ENCODE measurements at regions not wholly inside any gene's neighbourhood (a gene's known extent, or its start where the extent isn't known, plus 50 kb on each side); places are given as distances from the start of the nearest gene placed in this dataset.

DNA sequence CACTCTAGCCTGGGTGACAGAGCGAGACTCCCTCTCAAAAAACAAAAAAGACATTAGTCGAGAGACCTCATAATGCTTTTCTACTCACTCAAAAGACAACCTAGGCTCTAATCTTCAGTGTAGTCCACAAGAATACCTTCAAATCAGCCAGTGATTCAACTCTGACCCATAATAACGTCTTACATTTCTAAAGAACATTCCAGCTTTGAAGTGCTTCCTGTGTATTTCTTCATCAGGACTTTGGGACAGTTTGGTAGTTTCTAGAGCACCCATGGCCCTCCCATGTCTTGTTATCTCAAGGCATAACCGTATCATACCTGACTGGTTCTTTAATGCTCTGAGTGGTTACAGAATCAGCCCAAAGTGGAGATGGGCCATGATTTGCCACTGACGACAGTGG is 221.3 kb downstream of the SKIDA1 start:
- H3F3A ChIP-seq (ENCODE audit: insufficient read depth, low read length, poor library complexity, severe bottlenecking): no peaks in the 10 kb centered on the region
- no peak overlapping the region for H2AFZ ChIP-seq (ENCODE audit: low read depth, low read length)
- H3K27ac ChIP-seq (ENCODE audit: low read length): no peak overlapping the region
- TF ChIP-seq, protein P1, sequence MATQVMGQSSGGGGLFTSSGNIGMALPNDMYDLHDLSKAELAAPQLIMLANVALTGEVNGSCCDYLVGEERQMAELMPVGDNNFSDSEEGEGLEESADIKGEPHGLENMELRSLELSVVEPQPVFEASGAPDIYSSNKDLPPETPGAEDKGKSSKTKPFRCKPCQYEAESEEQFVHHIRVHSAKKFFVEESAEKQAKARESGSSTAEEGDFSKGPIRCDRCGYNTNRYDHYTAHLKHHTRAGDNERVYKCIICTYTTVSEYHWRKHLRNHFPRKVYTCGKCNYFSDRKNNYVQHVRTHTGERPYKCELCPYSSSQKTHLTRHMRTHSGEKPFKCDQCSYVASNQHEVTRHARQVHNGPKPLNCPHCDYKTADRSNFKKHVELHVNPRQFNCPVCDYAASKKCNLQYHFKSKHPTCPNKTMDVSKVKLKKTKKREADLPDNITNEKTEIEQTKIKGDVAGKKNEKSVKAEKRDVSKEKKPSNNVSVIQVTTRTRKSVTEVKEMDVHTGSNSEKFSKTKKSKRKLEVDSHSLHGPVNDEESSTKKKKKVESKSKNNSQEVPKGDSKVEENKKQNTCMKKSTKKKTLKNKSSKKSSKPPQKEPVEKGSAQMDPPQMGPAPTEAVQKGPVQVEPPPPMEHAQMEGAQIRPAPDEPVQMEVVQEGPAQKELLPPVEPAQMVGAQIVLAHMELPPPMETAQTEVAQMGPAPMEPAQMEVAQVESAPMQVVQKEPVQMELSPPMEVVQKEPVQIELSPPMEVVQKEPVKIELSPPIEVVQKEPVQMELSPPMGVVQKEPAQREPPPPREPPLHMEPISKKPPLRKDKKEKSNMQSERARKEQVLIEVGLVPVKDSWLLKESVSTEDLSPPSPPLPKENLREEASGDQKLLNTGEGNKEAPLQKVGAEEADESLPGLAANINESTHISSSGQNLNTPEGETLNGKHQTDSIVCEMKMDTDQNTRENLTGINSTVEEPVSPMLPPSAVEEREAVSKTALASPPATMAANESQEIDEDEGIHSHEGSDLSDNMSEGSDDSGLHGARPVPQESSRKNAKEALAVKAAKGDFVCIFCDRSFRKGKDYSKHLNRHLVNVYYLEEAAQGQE (IDR thresholded peaks at IDR 0.05; ENCODE audit: borderline replicate concordance): no peak
- TF ChIP-seq RAD21 (conservative IDR thresholded peaks at IDR 0.05) (no peak), EZH2 (IDR thresholded peaks at IDR 0.05; ENCODE audit: borderline replicate concordance, insufficient read depth, low read length, poor library complexity, severe bottlenecking) (no peak), SMC3 (conservative IDR thresholded peaks at IDR 0.05; ENCODE audit: poor library complexity) (no peak), EP300 (conservative IDR thresholded peaks at IDR 0.05; ENCODE audit: poor library complexity, severe bottlenecking) (no peak), POLR2AphosphoS5 (IDR thresholded peaks at IDR 0.05) (no peak), TAF1 (IDR thresholded peaks at IDR 0.05; ENCODE audit: low read depth) (no peak), MXI1 (conservative IDR thresholded peaks at IDR 0.05; ENCODE audit: poor library complexity, severe bottlenecking) (no peak)
- TF ChIP-seq, protein P2, sequence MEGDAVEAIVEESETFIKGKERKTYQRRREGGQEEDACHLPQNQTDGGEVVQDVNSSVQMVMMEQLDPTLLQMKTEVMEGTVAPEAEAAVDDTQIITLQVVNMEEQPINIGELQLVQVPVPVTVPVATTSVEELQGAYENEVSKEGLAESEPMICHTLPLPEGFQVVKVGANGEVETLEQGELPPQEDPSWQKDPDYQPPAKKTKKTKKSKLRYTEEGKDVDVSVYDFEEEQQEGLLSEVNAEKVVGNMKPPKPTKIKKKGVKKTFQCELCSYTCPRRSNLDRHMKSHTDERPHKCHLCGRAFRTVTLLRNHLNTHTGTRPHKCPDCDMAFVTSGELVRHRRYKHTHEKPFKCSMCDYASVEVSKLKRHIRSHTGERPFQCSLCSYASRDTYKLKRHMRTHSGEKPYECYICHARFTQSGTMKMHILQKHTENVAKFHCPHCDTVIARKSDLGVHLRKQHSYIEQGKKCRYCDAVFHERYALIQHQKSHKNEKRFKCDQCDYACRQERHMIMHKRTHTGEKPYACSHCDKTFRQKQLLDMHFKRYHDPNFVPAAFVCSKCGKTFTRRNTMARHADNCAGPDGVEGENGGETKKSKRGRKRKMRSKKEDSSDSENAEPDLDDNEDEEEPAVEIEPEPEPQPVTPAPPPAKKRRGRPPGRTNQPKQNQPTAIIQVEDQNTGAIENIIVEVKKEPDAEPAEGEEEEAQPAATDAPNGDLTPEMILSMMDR (IDR thresholded peaks at IDR 0.05; ENCODE audit: poor library complexity, severe bottlenecking): no peak
- H4K20me1 ChIP-seq (ENCODE audit: insufficient read depth): no peaks in the 10 kb centered on the region
- H3K79me2 ChIP-seq (replicated peaks; ENCODE audit: insufficient read depth, low read length): no peaks in the 10 kb centered on the region
- no peaks in the 10 kb centered on the region for H3K27me3 ChIP-seq (ENCODE audit: insufficient read depth, low read depth, low read length)
- no peaks in the 10 kb centered on the region for H3K9me3 ChIP-seq (ENCODE audit: low read length)
- H3K9ac ChIP-seq (ENCODE audit: low read length): no peak overlapping the region
- H3K36me3 ChIP-seq (ENCODE audit: insufficient read depth, low read length): no peaks in the 10 kb centered on the region
- H3K4me2 ChIP-seq (ENCODE audit: low read length): no peak overlapping the region
- no peak overlapping the region for H3K4me3 ChIP-seq (ENCODE audit: low read length)
- no peaks in the 10 kb centered on the region for H3K9me2 ChIP-seq (ENCODE audit: insufficient read depth, low read length)

DNA sequence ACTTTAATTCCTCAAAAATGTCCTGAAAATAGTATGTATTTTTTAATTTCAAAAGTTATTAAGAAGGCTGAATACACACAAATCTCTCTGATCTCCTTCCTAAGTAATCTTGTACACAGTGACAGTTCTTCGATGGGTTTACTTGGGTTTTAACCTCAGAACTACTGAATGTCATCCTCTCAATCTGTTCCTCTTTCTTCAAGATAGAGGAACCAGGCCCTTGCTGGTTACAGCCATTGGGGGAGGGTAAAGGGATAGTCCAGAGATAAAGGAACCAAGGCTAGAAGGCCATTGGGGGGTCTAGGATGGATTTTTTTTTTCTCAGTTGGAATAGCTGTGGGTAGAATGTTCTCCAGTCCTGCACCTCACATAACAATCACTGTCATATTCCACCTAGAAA is 224.9 kb downstream of the SKIDA1 start:
- Histone ChIP-seq H3K4me3 (ENCODE audit: low read length) (no peak overlapping the region), H3K27ac (ENCODE audit: low read length) (no peak overlapping the region), H3K27me3 (ENCODE audit: insufficient read depth, low read depth, low read length) (no peaks in the 10 kb centered on the region), H4K20me1 (ENCODE audit: insufficient read depth) (no peaks in the 10 kb centered on the region), H3K9ac (ENCODE audit: low read length) (no peak overlapping the region), H3F3A (ENCODE audit: insufficient read depth, low read length, poor library complexity, severe bottlenecking) (no peaks in the 10 kb centered on the region), H3K79me2 (replicated peaks; ENCODE audit: insufficient read depth, low read length) (no peaks in the 10 kb centered on the region), H2AFZ (ENCODE audit: low read depth, low read length) (no peak overlapping the region), H3K36me3 (ENCODE audit: insufficient read depth, low read length) (no peaks in the 10 kb centered on the region), H3K4me2 (ENCODE audit: low read length) (no peak overlapping the region), H3K9me2 (ENCODE audit: insufficient read depth, low read length) (no peaks in the 10 kb centered on the region), H3K9me3 (ENCODE audit: low read length) (no peaks in the 10 kb centered on the region)
- TF ChIP-seq, protein P1 (IDR thresholded peaks at IDR 0.05; ENCODE audit: borderline replicate concordance): no peak
- TF ChIP-seq RAD21 (conservative IDR thresholded peaks at IDR 0.05): no peak
- TF ChIP-seq SMC3 (conservative IDR thresholded peaks at IDR 0.05; ENCODE audit: poor library complexity): no peak
- TF ChIP-seq TAF1 (IDR thresholded peaks at IDR 0.05; ENCODE audit: low read depth): no peak
- TF ChIP-seq, protein P2 (IDR thresholded peaks at IDR 0.05; ENCODE audit: poor library complexity, severe bottlenecking): no peak
- no peak for TF ChIP-seq EZH2 (IDR thresholded peaks at IDR 0.05; ENCODE audit: borderline replicate concordance, insufficient read depth, low read length, poor library complexity, severe bottlenecking)
- no peak for TF ChIP-seq EP300 (conservative IDR thresholded peaks at IDR 0.05; ENCODE audit: poor library complexity, severe bottlenecking)
- no peak for TF ChIP-seq MXI1 (conservative IDR thresholded peaks at IDR 0.05; ENCODE audit: poor library complexity, severe bottlenecking)
- no peak for TF ChIP-seq POLR2AphosphoS5 (IDR thresholded peaks at IDR 0.05)
